AG04449 (cell line): ENCODE measurements at regions not wholly inside any gene's neighbourhood (a gene's known extent, or its start where the extent isn't known, plus 50 kb on each side); places are given as distances from the start of the nearest gene placed in this dataset.

Experiments
- CTCF ChIA-PET: fragments of 350-600 bp; formaldehyde crosslinking; extraction: SDS; loops from one replicate; lab custom pipeline; 2021; ENCODE audit warnings: antibody characterized with exemption; lab: Yijun Ruan, JAX
- POLR2A ChIA-PET: fragments of 400-600, 350-600 bp; formaldehyde crosslinking; extraction: SDS; loops from one replicate; lab custom pipeline; 2020; ENCODE audit warnings: antibody characterized with exemption, inconsistent platforms; lab: Yijun Ruan, JAX
- DNase-seq: peaks from one replicate; pipeline ENCODE4 v3.0.0-alpha.2; 2010; ENCODE audit warnings: low read depth, low spot score
- H3K4me3 ChIP-seq: 2 replicates; pipeline ENCODE4 v1.5.1; 2011; ENCODE audit warnings: low read depth, mild to moderate bottlenecking, control low read depth, low read length
- CTCF ChIP-seq: IDR thresholded peaks from one replicate; pipeline ENCODE4 v1.5.1; 2011; ENCODE audit warnings: mild to moderate bottlenecking, moderate library complexity, low read length, control low read depth, inconsistent platforms; ENCODE audit not compliant: insufficient read depth; ENCODE audit errors: missing control alignments

DNA sequence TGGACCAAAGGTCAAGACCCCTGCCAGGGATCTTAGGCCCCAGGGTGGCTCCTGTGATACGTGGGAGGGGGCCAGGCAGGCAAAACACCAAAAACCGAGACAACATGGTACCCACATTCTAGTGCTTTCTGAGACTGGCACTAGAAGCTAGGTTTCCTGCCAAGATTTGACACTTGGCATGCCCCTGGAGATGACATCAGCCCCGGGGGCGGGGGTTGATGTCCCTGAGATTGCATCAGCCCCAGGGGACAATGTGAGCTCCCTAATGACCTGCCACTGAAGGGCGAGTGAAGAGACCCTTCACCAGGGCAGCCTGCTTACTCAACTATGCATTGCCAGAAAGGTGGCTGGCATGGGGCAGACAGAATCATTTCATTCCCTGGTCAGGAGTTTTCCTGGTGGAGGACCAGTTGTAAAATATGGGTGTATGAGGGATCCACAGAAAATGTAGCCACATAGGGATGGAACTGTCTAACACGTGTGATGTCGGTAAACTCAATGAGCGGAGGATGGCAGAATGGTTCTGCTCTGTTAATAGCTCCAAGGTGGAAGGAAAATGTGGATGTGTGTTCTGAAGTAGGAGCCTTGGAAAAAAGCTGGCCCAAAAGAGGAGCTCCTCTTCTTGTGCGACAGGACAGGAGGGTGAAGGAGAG lies 219.7 kb downstream of the UNC5CL start:
- ChIA-PET POLR2A (no interaction called here), CTCF (no interaction called here)
- DNase-seq = no peak
- H3K4me3 ChIP-seq = no peak overlapping the region
- TF ChIP-seq CTCF = no peak

DNA sequence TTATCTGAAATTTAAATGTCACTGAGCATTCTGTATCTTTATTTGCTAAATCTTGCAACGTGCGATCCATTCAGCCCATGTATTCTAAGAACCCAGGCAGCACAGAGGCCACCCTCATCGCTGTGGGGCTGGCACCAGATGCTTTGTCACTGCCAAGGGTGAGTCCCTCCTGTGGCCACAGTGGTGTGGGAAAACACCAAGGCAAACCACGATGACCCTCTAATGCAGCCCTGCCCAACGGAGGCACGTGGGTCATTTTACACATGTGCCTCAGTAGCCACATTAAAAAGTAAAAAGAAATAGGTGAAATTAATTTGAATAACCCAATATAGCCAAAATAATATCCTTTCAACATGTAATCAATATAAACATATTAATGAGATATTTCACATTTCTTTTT lies 221.7 kb downstream of the UNC5CL start:
- no peak for DNase-seq
- CTCF ChIA-PET = no interaction called here
- H3K4me3 ChIP-seq = no peak overlapping the region
- no peak for TF ChIP-seq CTCF
- POLR2A ChIA-PET = no interaction called here

GRCh38 chr6:40816601-40817000 lies 222.4 kb downstream of the UNC5CL start:
- ChIA-PET CTCF (no interaction called here), POLR2A (no interaction called here)
- TF ChIP-seq CTCF = no peak
- DNase-seq = no peak
- H3K4me3 ChIP-seq = no peak overlapping the region

DNA sequence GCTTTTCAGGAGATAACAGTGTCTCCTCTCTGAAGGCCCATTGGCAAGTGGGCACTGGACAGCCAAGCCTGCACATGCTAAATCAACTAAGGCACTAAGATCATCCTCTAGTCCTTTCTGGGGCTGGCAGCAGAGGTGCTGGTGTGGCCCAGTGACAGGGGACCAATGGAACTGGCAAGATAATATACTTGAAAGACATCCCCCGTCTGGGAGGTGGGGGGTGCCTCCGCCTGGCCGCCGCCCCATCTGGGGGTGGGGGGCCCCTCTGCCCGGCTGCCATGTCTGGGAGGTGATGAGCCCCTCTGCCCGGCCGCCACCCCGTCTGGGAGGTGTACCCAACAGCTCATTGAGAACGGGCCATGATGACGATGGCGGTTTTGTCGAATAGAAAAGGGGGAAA lies 223.3 kb downstream of the UNC5CL start:
- POLR2A ChIA-PET = no interaction called here
- TF ChIP-seq CTCF = no peak
- CTCF ChIA-PET = no interaction called here
- no peak overlapping the region for H3K4me3 ChIP-seq
- DNase-seq = no peak

GRCh38 chr6:40810171-40810570 lies 223.0 kb upstream of the LRFN2 start:
- TF ChIP-seq CTCF = no peak
- DNase-seq = no peak
- ChIA-PET CTCF (no interaction called here), POLR2A (no interaction called here)
- no peak overlapping the region for H3K4me3 ChIP-seq

DNA sequence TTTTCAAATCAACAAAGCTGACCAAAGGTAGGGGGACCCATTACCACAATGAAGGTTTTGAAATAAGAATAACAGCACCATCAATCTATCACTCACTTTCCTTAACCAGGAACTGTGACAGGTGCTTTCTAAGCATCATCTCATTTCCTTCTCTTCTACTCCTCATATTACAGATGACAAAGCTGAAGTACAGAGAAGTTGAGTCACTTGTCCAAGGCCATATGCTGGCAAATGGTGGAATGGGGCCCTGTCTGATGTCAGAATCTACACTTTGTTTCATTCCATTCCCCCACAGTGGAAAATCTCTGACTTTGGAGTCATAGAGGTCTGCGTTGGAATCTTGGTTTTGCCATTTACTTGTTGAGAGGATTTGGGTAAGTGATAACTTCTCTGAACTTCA lies 222.5 kb upstream of the LRFN2 start:
- TF ChIP-seq CTCF = no peak
- ChIA-PET CTCF (no interaction called here), POLR2A (no interaction called here)
- no peak for DNase-seq
- no peak overlapping the region for H3K4me3 ChIP-seq
